Neural progenitor cell (in vitro differentiated cells): ENCODE measurements at regions not wholly inside any gene's neighbourhood (a gene's known extent, or its start where the extent isn't known, plus 50 kb on each side); places are given as distances from the start of the nearest gene placed in this dataset.

Source experiments
- DNase-seq: peaks from one replicate; pipeline ENCODE4 v3.0.0-alpha.2; 2016; ENCODE audit warnings: low spot score
- H2AFZ ChIP-seq: fragments of 200-600 bp; sonication (generic); replicated peaks from 2 replicates; pipeline ENCODE4 v1.6.1; 2016; ENCODE audit warnings: antibody characterized with exemption
- H3F3A ChIP-seq: fragments of 200-600 bp; sonication (generic); 2 replicates; pipeline ENCODE4 v1.6.1; 2016; ENCODE audit warnings: antibody characterized with exemption, low read depth
- H3K27ac ChIP-seq: fragments of 200-600 bp; sonication (generic); 2 replicates; pipeline ENCODE4 v1.5.1; 2016; ENCODE audit warnings: mild to moderate bottlenecking
- H3K27me3 ChIP-seq: fragments of 200-600 bp; sonication (generic); 2 replicates; pipeline ENCODE4 v1.6.1; 2016; ENCODE audit warnings: mild to moderate bottlenecking, moderate library complexity
- H3K36me3 ChIP-seq: fragments of 200-600 bp; sonication (generic); 2 replicates; pipeline ENCODE4 v1.5.1; 2016
- H3K4me1 ChIP-seq: fragments of 200-600 bp; sonication (generic); 2 replicates; pipeline ENCODE4 v1.6.1; 2016; ENCODE audit warnings: mixed run types
- H3K4me2 ChIP-seq: fragments of 200-600 bp; sonication (generic); 2 replicates; pipeline ENCODE4 v1.6.1; 2016
- H3K4me3 ChIP-seq: fragments of 200-600 bp; sonication (generic); 2 replicates; pipeline ENCODE4 v1.5.1; 2016
- H3K79me2 ChIP-seq: fragments of 200-600 bp; sonication (generic); 2 replicates; pipeline ENCODE4 v1.6.1; 2016; ENCODE audit warnings: low read depth
- H3K9ac ChIP-seq: fragments of 200-600 bp; sonication (generic); 2 replicates; pipeline ENCODE4 v1.6.1; 2016
- H3K9me3 ChIP-seq: fragments of 200-600 bp; sonication (generic); 2 replicates; pipeline ENCODE4 v1.5.1; 2016; ENCODE audit warnings: low read depth
- H4K20me1 ChIP-seq: fragments of 200-600 bp; sonication (generic); 2 replicates; pipeline ENCODE4 v1.6.1; 2016; ENCODE audit warnings: low read depth
- H3K27ac Mint-ChIP-seq: 3 replicates; pipeline ENCODE4 v1.8.0; 2021; ENCODE audit warnings: mixed read lengths
- H3K27me3 Mint-ChIP-seq: 2 replicates; pipeline ENCODE4 v1.8.0; 2022; ENCODE audit warnings: low read depth, mild to moderate bottlenecking, inconsistent platforms, moderate library complexity, mixed read lengths; ENCODE audit not compliant: insufficient read depth
- H3K36me3 Mint-ChIP-seq: 3 replicates; pipeline ENCODE4 v1.8.0; 2021; ENCODE audit warnings: mixed read lengths
- H3K4me1 Mint-ChIP-seq: 3 replicates; pipeline ENCODE4 v1.8.0; 2021; ENCODE audit warnings: mixed read lengths
- H3K4me3 Mint-ChIP-seq: 3 replicates; pipeline ENCODE4 v1.8.0; 2021; ENCODE audit warnings: mild to moderate bottlenecking, moderate library complexity, mixed read lengths
- H3K9me3 Mint-ChIP-seq: 3 replicates; pipeline ENCODE4 v1.8.0; 2020; ENCODE audit warnings: mixed read lengths
- CTCF ChIP-seq: fragments of 200-600 bp; sonication (generic); IDR thresholded peaks from 2 replicates; pipeline ENCODE4 v1.5.1; 2017; ENCODE audit warnings: antibody characterized with exemption, mild to moderate bottlenecking
- EZH2 ChIP-seq: fragments of 200-600 bp; sonication (generic); IDR thresholded peaks from 2 replicates; pipeline ENCODE4 v1.6.1; 2017; ENCODE audit warnings: antibody characterized with exemption, mild to moderate bottlenecking, moderate library complexity
- EZH2phosphoT487 ChIP-seq: fragments of 200-600 bp; sonication (generic); IDR thresholded peaks from 2 replicates; pipeline ENCODE4 v1.6.1; 2017; ENCODE audit warnings: antibody characterized with exemption

GRCh38 chr1:25068829-25069228 lies 138.8 kb upstream of the RUNX3 start:
- H3K4me1 Mint-ChIP-seq: peaks cover 18% of the 10 kb centered on the region
- H3K4me3 Mint-ChIP-seq: no peak overlapping the region
- Histone ChIP-seq H3F3A (peaks cover 7% of the 10 kb centered on the region), H3K4me3 (no peak overlapping the region), H2AFZ (no peak overlapping the region), H3K4me2 (no peak overlapping the region), H3K27ac (no peak overlapping the region), H3K27me3 (no peaks in the 10 kb centered on the region), H3K36me3 (no peaks in the 10 kb centered on the region), H3K9me3 (no peaks in the 10 kb centered on the region), H3K9ac (no peak overlapping the region), H3K79me2 (no peaks in the 10 kb centered on the region), H4K20me1 (no peaks in the 10 kb centered on the region), H3K4me1 (peaks cover 29% of the 10 kb centered on the region)
- no peak for DNase-seq
- no peaks in the 10 kb centered on the region for H3K9me3 Mint-ChIP-seq
- H3K36me3 Mint-ChIP-seq: no peaks in the 10 kb centered on the region
- H3K27ac Mint-ChIP-seq: no peak overlapping the region
- H3K27me3 Mint-ChIP-seq: peaks cover 6% of the 10 kb centered on the region
- TF ChIP-seq CTCF (no peak), EZH2phosphoT487 (no peak), EZH2 (no peak)

GRCh38 chr1:25068316-25068715 lies 138.2 kb upstream of the RUNX3 start:
- Histone ChIP-seq H2AFZ (no peak overlapping the region), H3F3A (peaks cover 7% of the 10 kb centered on the region), H3K36me3 (no peaks in the 10 kb centered on the region), H3K9me3 (no peaks in the 10 kb centered on the region), H4K20me1 (no peaks in the 10 kb centered on the region), H3K9ac (no peak overlapping the region), H3K79me2 (no peaks in the 10 kb centered on the region), H3K4me2 (no peak overlapping the region), H3K4me3 (no peak overlapping the region), H3K27ac (no peak overlapping the region), H3K27me3 (no peaks in the 10 kb centered on the region), H3K4me1 (peaks cover 29% of the 10 kb centered on the region)
- peaks cover 5% of the 10 kb centered on the region for H3K27me3 Mint-ChIP-seq
- no peaks in the 10 kb centered on the region for H3K36me3 Mint-ChIP-seq
- no peak for TF ChIP-seq EZH2phosphoT487
- no peak for TF ChIP-seq CTCF
- no peak for TF ChIP-seq EZH2
- H3K4me1 Mint-ChIP-seq: peaks cover 18% of the 10 kb centered on the region
- H3K4me3 Mint-ChIP-seq: no peak overlapping the region
- DNase-seq: no peak
- no peaks in the 10 kb centered on the region for H3K9me3 Mint-ChIP-seq
- peak overlapping the region; percentile 21 for H3K27ac Mint-ChIP-seq

GRCh38 chr1:25067518-25068251 lies 137.6 kb upstream of the RUNX3 start:
- Mint-ChIP-seq H3K4me1 (peaks cover 18% of the 10 kb centered on the region), H3K36me3 (no peaks in the 10 kb centered on the region), H3K27me3 (peaks cover 5% of the 10 kb centered on the region), H3K4me3 (no peak overlapping the region), H3K9me3 (no peaks in the 10 kb centered on the region), H3K27ac (peak overlapping the region; percentile 21)
- no peak for DNase-seq
- H3K4me2 ChIP-seq: no peak overlapping the region
- no peak overlapping the region for H3K4me3 ChIP-seq
- peaks cover 29% of the 10 kb centered on the region for H3K4me1 ChIP-seq
- peaks cover 7% of the 10 kb centered on the region for H3F3A ChIP-seq
- no peak for TF ChIP-seq CTCF
- TF ChIP-seq EZH2phosphoT487: no peak
- no peak for TF ChIP-seq EZH2
- H3K9me3 ChIP-seq: no peaks in the 10 kb centered on the region
- H3K79me2 ChIP-seq: no peaks in the 10 kb centered on the region
- no peaks in the 10 kb centered on the region for H3K27me3 ChIP-seq
- no peaks in the 10 kb centered on the region for H4K20me1 ChIP-seq
- no peaks in the 10 kb centered on the region for H3K36me3 ChIP-seq
- H3K9ac ChIP-seq: no peak overlapping the region
- no peak overlapping the region for H2AFZ ChIP-seq
- H3K27ac ChIP-seq: no peak overlapping the region
